Testis (tissue), 2 donors: ENCODE measurements at regions not wholly inside any gene's neighbourhood (a gene's known extent, or its start where the extent isn't known, plus 50 kb on each side); places are given as distances from the start of the nearest gene placed in this dataset.

ENCODE experiments used
- POLR2A ChIP-seq: fragments of 450-650 bp; IDR thresholded peaks from one replicate; pipeline ENCODE4 v1.6.1; 2017; ENCODE audit warnings: antibody characterized with exemption, mild to moderate bottlenecking, moderate library complexity
- TF ChIP-seq, protein P1 (sequence below), 3 experiments: fragments of 450-650 bp in 2 of 3; fragments of 200-600 bp in 1 of 3; sonication (generic) in 1 of 3; IDR thresholded peaks; one replicate each; pipeline ENCODE4 v1.5.1; 2016 to 2019; ENCODE audit warnings: antibody characterized with exemption in 3 of 3, mild to moderate bottlenecking in 2 of 3, moderate library complexity in 1 of 3

DNA sequence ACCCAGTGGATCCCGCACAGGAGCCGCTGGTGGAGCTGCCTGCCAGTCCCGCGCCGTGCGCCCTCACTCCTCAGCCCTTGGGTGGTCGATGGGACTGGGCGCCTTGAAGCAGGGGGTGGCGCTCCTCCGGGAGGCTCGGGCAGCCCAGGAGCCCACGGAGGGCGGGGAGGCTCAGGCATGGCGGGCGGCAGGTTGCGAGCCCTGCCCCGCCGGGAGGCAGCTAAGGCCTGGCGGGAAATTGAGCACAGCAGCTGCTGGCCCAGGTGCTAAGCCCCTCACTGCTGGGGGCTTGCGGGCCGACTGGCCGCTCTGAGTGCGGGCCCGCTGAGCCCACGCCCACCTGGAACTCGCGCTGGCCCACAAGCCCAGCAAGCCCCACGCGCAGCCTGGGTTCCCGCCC lies 127.1 kb upstream of the TMEM164 start:
- TF ChIP-seq, protein P1, sequence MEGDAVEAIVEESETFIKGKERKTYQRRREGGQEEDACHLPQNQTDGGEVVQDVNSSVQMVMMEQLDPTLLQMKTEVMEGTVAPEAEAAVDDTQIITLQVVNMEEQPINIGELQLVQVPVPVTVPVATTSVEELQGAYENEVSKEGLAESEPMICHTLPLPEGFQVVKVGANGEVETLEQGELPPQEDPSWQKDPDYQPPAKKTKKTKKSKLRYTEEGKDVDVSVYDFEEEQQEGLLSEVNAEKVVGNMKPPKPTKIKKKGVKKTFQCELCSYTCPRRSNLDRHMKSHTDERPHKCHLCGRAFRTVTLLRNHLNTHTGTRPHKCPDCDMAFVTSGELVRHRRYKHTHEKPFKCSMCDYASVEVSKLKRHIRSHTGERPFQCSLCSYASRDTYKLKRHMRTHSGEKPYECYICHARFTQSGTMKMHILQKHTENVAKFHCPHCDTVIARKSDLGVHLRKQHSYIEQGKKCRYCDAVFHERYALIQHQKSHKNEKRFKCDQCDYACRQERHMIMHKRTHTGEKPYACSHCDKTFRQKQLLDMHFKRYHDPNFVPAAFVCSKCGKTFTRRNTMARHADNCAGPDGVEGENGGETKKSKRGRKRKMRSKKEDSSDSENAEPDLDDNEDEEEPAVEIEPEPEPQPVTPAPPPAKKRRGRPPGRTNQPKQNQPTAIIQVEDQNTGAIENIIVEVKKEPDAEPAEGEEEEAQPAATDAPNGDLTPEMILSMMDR (IDR thresholded peaks at IDR 0.05), result no peak
- no peak for TF ChIP-seq POLR2A
